ENCODE measurements at regions not wholly inside any gene's neighbourhood (a gene's known extent, or its start where the extent isn't known, plus 50 kb on each side); places are given as distances from the start of the nearest gene placed in this dataset.
"Not testable (repeated sequence)": the region's sequence is repeated elsewhere in the genome, so short reads cannot be mapped to it uniquely, and the experiment has no call there.

GRCh38 chr5:119961993-119962392 lies 332.6 kb downstream of the FAM170A start:
- no peak for DNase-seq (ENCODE audit: extremely low spot score, insufficient read length, low read depth)
- FAIRE-seq = no peak

- DNase-seq (ENCODE audit: extremely low spot score, insufficient read length, low read depth) (no peak), FAIRE-seq (no peak)
Observed at GRCh38 chr5:119966028-119966427, 336.7 kb downstream of the FAM170A start.

- no peak for FAIRE-seq
- DNase-seq (ENCODE audit: extremely low spot score, insufficient read length, low read depth) = no peak
Observed at GRCh38 chr5:119968690-119969089, 339.3 kb downstream of the FAM170A start.

- not testable (repeated sequence) for DNase-seq (ENCODE audit: extremely low spot score, insufficient read length, low read depth); FAIRE-seq
Observed at GRCh38 chr5:119987077-119987476, 357.7 kb downstream of the FAM170A start.

GRCh38 chr5:119991625-119992024 lies 362.3 kb downstream of the FAM170A start:
- FAIRE-seq (no peak), DNase-seq (ENCODE audit: extremely low spot score, insufficient read length, low read depth) (no peak)

- FAIRE-seq (no peak), DNase-seq (ENCODE audit: extremely low spot score, insufficient read length, low read depth) (no peak)
Observed at GRCh38 chr5:119996128-119996527, 366.8 kb downstream of the FAM170A start.

- no peak for FAIRE-seq
- DNase-seq (ENCODE audit: extremely low spot score, insufficient read length, low read depth) = no peak
Observed at GRCh38 chr5:120007598-120007997, 378.2 kb downstream of the FAM170A start.

- FAIRE-seq (no peak), DNase-seq (ENCODE audit: extremely low spot score, insufficient read length, low read depth) (no peak)
Observed at GRCh38 chr5:120012431-120012830, 383.1 kb downstream of the FAM170A start.

- DNase-seq (ENCODE audit: extremely low spot score, insufficient read length, low read depth) = no peak
- no peak for FAIRE-seq
Observed at GRCh38 chr5:120014535-120014934, 385.2 kb downstream of the FAM170A start.

GRCh38 chr5:120016717-120017382 lies 387.5 kb downstream of the FAM170A start:
- DNase-seq (ENCODE audit: extremely low spot score, insufficient read length, low read depth) (no peak), FAIRE-seq (no peak)

GRCh38 chr5:120017513-120017912 lies 388.2 kb downstream of the FAM170A start:
- no peak for DNase-seq (ENCODE audit: extremely low spot score, insufficient read length, low read depth)
- FAIRE-seq = no peak

GRCh38 chr5:120035181-120035580 lies 405.8 kb downstream of the FAM170A start:
- no peak for DNase-seq (ENCODE audit: extremely low spot score, insufficient read length, low read depth)
- no peak for FAIRE-seq

GRCh38 chr5:120035815-120036577 lies 406.6 kb downstream of the FAM170A start:
- no peak for FAIRE-seq
- no peak for DNase-seq (ENCODE audit: extremely low spot score, insufficient read length, low read depth)

GRCh38 chr5:120037451-120037850 lies 408.1 kb downstream of the FAM170A start:
- no peak for FAIRE-seq
- DNase-seq (ENCODE audit: extremely low spot score, insufficient read length, low read depth) = no peak

GRCh38 chr5:120039111-120039510 lies 409.8 kb downstream of the FAM170A start:
- FAIRE-seq = no peak
- DNase-seq (ENCODE audit: extremely low spot score, insufficient read length, low read depth) = no peak

- no peak for FAIRE-seq
Observed at GRCh38 chr5:120043431-120043830, 414.1 kb downstream of the FAM170A start.

GRCh38 chr5:120052916-120053828 lies 410.9 kb upstream of the PRR16 start:
- no peak for FAIRE-seq

More at GRCh38 chr5:120043431-120043830, 414.1 kb downstream of the FAM170A start:
- DNase-seq (ENCODE audit: extremely low spot score, insufficient read length, low read depth) = no peak

GRCh38 chr5:120053841-120054240 lies 410.3 kb upstream of the PRR16 start:
- no peak for FAIRE-seq
- DNase-seq (ENCODE audit: extremely low spot score, insufficient read length, low read depth) = no peak

More at GRCh38 chr5:120052916-120053828, 410.9 kb upstream of the PRR16 start:
- DNase-seq (ENCODE audit: extremely low spot score, insufficient read length, low read depth) = no peak

- FAIRE-seq (no peak), DNase-seq (ENCODE audit: extremely low spot score, insufficient read length, low read depth) (no peak)
Observed at GRCh38 chr5:120055858-120056257, 408.2 kb upstream of the PRR16 start.

- no peak for FAIRE-seq
Observed at GRCh38 chr5:120062515-120062917, 401.6 kb upstream of the PRR16 start.

More at GRCh38 chr5:120062515-120062917, 401.6 kb upstream of the PRR16 start:
- no peak for DNase-seq (ENCODE audit: extremely low spot score, insufficient read length, low read depth)
